ENCODE measurements at regions not wholly inside any gene's neighbourhood (a gene's known extent, or its start where the extent isn't known, plus 50 kb on each side); places are given as distances from the start of the nearest gene placed in this dataset.

GRCh38 chr16:9687737-9688319 is 494.4 kb downstream of the GRIN2A start:
- Histone ChIP-seq H3K4me3 (ENCODE audit: low read depth in 1 of 3, low read length in 3 of 3) (no peak overlapping the region), H3K27ac (ENCODE audit: low read depth in 1 of 2, low read length in 2 of 2) (no peak overlapping the region), H3K36me3 (ENCODE audit: control insufficient read depth in 4 of 4, insufficient read depth in 3 of 4, low read depth in 1 of 4, low read length in 3 of 4) (no peaks in the 10 kb centered on the region), H3K4me1 (ENCODE audit: control insufficient read depth in 4 of 4, insufficient read depth in 4 of 4, low read length in 3 of 4) (no peaks in the 10 kb centered on the region), H3K27me3 (ENCODE audit: control insufficient read depth in 4 of 4, insufficient read depth in 4 of 4, low read length in 3 of 4) (no peaks in the 10 kb centered on the region), H3K9ac (ENCODE audit: low read depth in 1 of 2, low read length in 2 of 2) (no peak overlapping the region), H3K9me3 (ENCODE audit: control insufficient read depth in 4 of 4, low read length in 3 of 4) (peaks cover 0 to 6% (median 1%) of the 10 kb centered on the region in 4 donors)
- 76% methylated on average over 4 of the region's 4 CpGs for WGBS
- no peak for DNase-seq (ENCODE audit: low spot score)
- TF ChIP-seq TAF1 (conservative IDR thresholded peaks at IDR 0.05): no peak
- TF ChIP-seq ATF3 (IDR thresholded peaks at IDR 0.05): no peak
- no peak for TF ChIP-seq GABPA (IDR thresholded peaks at IDR 0.05 in 1 of 2, conservative IDR thresholded peaks at IDR 0.05 in 1 of 2)
- TF ChIP-seq SP1 (IDR thresholded peaks at IDR 0.05): no peak
- TF ChIP-seq HNF4G (IDR thresholded peaks at IDR 0.05): no peak
- no peak for TF ChIP-seq JUND (IDR thresholded peaks at IDR 0.05)
- no peak for TF ChIP-seq REST (IDR thresholded peaks at IDR 0.05)

GRCh38 chr16:9689597-9689996 is 492.6 kb downstream of the GRIN2A start:
- DNase-seq (ENCODE audit: low spot score): no peak
- no peak for TF ChIP-seq HNF4G (IDR thresholded peaks at IDR 0.05)
- no peak for TF ChIP-seq SP1 (IDR thresholded peaks at IDR 0.05)
- TF ChIP-seq CTCF (IDR thresholded peaks at IDR 0.05; ENCODE audit: low read depth, low read length, missing input control): no peak
- no peak for TF ChIP-seq EGR1 (IDR thresholded peaks at IDR 0.05; ENCODE audit: low read depth in 2 of 2)
- no peak for TF ChIP-seq JUND (IDR thresholded peaks at IDR 0.05)
- TF ChIP-seq ATF3 (IDR thresholded peaks at IDR 0.05): no peak
- no peak for TF ChIP-seq YY1 (IDR thresholded peaks at IDR 0.05)
- TF ChIP-seq REST (IDR thresholded peaks at IDR 0.05): no peak
- TF ChIP-seq NR2F2 (IDR thresholded peaks at IDR 0.05): no peak
- no peak for TF ChIP-seq FOXA2 (IDR thresholded peaks at IDR 0.05)
- no peak for TF ChIP-seq FOXA1 (IDR thresholded peaks at IDR 0.05)
- no peak for TF ChIP-seq ZBTB33 (IDR thresholded peaks at IDR 0.05)
- no peak for TF ChIP-seq RXRA (IDR thresholded peaks at IDR 0.05)
- no peak for TF ChIP-seq TAF1 (conservative IDR thresholded peaks at IDR 0.05)
- no peak for TF ChIP-seq HNF4A (conservative IDR thresholded peaks at IDR 0.05)
- no peak for TF ChIP-seq GABPA (IDR thresholded peaks at IDR 0.05 in 1 of 2, conservative IDR thresholded peaks at IDR 0.05 in 1 of 2)
- H3K4me1 ChIP-seq (ENCODE audit: control insufficient read depth in 4 of 4, insufficient read depth in 4 of 4, low read length in 3 of 4): no peaks in the 10 kb centered on the region

More at GRCh38 chr16:9689597-9689996, 492.6 kb downstream of the GRIN2A start:
- Histone ChIP-seq H3K9ac (ENCODE audit: low read depth in 1 of 2, low read length in 2 of 2) (no peak overlapping the region), H3K27ac (ENCODE audit: low read depth in 1 of 2, low read length in 2 of 2) (no peak overlapping the region), H3K27me3 (ENCODE audit: control insufficient read depth in 4 of 4, insufficient read depth in 4 of 4, low read length in 3 of 4) (no peaks in the 10 kb centered on the region), H3K36me3 (ENCODE audit: control insufficient read depth in 4 of 4, insufficient read depth in 3 of 4, low read depth in 1 of 4, low read length in 3 of 4) (no peaks in the 10 kb centered on the region), H3K9me3 (ENCODE audit: control insufficient read depth in 4 of 4, low read length in 3 of 4) (no peaks in the 10 kb centered on the region), H3K4me3 (ENCODE audit: low read depth in 1 of 3, low read length in 3 of 3) (no peak overlapping the region)

Data from liver (tissue), 8 donors.